H54 (cell line): ENCODE measurements at regions not wholly inside any gene's neighbourhood (a gene's known extent, or its start where the extent isn't known, plus 50 kb on each side); places are given as distances from the start of the nearest gene placed in this dataset.
A peak's percentile ranks its signal among the peaks of the same experiment; 100 is the strongest.

Source experiments
- DNase-seq: peaks from one replicate; pipeline ENCODE4 v3.0.0; 2011; ENCODE audit warnings: low spot score, mixed read lengths; ENCODE audit not compliant: insufficient read length
- FAIRE-seq: peaks from 3 replicates; lab custom pipeline; 2011; peaks lifted over from hg19 to GRCh38; lab: Jason Lieb, UNC
- POLR2A ChIP-seq: IDR thresholded peaks from 2 replicates; pipeline ENCODE4 v1.6.1; 2011; ENCODE audit warnings: low read depth, mild to moderate bottlenecking, low read length

DNA sequence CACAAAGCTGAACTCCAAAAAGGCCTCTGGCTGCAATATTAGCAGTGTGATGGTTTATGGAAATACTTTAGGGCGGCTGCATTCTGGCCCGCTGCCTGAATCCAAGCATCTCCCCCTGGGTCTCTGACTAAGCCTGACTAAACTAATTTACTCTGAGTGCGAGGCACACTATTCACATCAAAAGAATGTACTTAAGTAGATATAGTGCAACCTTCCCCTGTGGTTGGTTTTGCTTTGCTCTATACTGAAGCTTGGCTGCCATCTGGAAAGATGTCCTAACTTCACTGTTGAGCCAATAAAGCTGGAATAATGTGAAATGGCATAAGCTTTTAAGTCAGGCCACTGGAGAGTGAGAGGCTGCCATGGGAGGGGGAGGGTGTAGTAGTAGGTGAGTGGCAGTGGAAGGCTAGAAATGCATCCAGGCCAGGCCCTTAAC is 321.6 kb downstream of the AASDHPPT start:
- DNase-seq, result peak; percentile 26
- TF ChIP-seq POLR2A, result no peak
- peak; percentile 97 for FAIRE-seq

DNA sequence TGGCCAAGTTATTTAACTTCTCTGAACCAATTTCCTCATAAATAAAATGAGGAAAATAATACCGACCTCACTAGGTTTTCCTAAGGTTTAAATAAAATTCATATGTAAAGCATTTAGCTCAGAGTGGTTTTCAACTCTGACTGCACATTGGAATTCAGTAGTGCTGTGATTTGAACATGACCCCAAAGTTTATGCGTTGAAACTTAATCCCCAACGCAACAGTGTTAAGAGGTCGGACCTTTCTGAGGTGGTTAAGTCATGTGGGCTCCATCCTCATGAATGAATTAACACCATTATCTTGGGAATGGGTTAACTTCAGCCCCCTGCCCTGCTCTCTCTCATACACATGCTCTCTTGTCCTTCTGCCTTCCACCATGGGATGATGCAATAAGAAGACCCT is 322.2 kb downstream of the AASDHPPT start:
- FAIRE-seq (no peak), DNase-seq (no peak)
- no peak for TF ChIP-seq POLR2A

DNA sequence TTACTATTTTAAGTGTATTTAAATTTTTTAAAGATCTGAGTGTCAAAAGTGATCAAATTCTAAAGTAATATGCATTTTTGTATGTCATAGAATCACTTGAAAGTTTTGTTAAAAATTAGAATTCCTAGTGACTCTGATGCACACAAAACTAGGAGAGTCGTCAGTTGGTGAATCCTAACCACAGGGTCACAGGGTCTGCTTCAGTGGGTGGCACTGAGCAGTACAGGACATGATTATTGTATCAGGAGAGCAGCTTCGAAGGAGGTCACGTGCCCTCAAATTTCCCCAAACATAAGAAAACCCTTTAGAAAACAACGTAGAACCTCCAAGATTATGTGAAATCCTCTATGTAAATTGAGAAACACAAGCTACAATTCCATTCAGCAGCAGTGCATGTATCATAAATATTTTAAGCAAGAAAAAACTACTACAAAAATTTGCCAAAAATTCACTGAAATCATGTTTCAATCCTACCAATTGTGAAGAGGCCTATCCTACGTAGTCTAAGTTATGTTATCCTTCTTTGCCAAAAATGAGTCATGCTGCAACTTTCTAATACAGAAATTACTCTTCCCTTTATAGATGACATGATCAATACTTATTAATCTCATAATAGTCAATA is 323.6 kb downstream of the AASDHPPT start:
- no peak for TF ChIP-seq POLR2A
- no peak for FAIRE-seq

DNA sequence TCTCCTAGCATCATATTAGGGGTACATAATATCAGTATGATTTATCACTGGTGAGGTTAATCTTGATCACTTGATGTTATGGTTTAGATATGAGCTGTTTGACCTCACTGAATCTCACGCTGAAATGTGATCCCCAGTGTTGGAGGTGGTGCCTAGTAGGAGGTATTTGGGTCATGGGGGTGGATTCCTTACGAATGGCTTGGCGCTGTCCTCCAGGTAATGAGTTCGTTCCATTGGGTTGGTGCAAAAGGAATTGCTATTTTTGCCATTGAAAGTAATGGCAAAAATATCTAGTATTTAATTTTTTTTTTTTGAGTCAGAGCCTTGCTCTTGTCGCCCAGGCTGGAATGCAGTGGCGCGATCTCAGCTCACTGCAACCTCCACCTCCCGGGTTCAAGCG is 326.3 kb downstream of the AASDHPPT start:
- TF ChIP-seq POLR2A, result no peak
- FAIRE-seq, result no peak
- DNase-seq, result no peak

More for the DNA sequence above, 323.6 kb downstream of the AASDHPPT start:
- DNase-seq, result no peak

DNA sequence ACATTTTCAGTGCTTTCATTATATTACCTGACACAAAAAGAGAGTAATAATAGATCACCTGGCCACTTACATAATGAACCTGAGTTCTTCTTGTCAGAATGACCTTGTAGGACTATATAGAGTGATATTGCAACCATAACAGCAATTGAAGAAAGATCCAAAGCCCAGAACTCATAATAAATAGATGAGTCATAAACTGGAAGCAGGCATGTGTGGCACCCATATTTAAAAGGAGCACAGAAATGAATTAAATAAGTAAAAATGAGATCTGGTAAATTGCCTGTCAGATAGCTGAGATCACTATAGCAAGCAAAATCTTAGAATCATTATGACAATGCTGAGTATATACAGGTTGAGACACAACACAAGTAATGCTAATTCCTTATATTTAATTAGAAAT is 331.8 kb downstream of the AASDHPPT start:
- TF ChIP-seq POLR2A, result no peak
- FAIRE-seq, result no peak
- no peak for DNase-seq

DNA sequence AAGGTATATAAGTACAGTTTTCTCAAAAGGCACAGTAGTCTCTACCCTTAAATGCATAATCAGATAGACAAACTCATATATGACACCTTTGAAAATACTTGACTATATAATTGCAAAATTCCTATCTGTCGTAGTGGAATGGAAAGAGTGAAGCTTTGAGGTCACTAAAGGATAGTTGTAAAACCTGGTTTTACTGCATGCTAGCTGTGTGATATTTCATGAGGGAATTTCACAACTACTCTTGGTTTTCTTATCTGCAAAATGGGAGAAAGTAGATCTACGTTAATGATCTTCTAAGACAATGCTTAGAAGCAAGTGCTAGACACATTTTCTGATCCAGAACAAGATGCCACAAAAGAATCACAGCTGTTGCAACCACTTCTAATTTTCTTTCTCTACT is 332.2 kb downstream of the AASDHPPT start:
- TF ChIP-seq POLR2A, result no peak
- DNase-seq (no peak), FAIRE-seq (no peak)

DNA sequence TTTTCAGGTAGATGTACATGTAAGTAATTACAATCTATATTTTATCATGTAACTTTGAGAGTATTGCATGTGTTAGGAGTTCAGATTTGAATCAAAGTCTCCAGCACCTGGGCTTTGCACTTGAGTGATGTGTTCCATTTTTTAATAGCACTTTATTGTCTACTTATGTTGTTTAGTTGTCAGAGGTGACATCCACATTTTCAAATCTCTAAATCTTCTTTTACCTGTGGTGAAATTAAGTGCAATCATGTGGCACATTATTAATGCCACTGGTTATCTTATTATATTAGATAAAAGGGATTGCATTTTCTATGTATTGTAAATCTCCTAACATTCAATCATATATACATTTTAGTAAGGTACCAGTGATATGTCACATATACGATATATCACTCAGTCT is 333.4 kb downstream of the AASDHPPT start:
- no peak for TF ChIP-seq POLR2A
- FAIRE-seq, result no peak
- DNase-seq, result no peak

DNA sequence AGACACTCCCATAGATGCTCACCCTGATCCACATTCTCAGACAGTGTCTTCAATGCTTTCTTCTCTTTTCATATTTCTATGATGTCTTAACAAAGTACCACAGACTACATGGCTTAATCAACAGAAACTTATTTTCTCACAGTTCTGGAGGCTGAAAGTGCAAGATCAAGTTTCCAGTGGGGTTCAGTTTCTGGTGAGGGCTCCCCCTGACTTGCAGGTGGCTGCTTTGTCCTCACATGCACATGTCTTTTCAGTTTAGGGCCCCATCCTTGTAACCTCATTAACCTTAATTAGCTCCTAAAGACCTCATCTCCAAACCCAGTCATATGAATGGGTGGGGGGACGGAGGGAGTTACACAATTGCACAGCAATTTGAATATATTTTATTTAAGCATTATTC is 335.8 kb downstream of the AASDHPPT start:
- FAIRE-seq (no peak), DNase-seq (no peak)
- TF ChIP-seq POLR2A, result no peak

DNA sequence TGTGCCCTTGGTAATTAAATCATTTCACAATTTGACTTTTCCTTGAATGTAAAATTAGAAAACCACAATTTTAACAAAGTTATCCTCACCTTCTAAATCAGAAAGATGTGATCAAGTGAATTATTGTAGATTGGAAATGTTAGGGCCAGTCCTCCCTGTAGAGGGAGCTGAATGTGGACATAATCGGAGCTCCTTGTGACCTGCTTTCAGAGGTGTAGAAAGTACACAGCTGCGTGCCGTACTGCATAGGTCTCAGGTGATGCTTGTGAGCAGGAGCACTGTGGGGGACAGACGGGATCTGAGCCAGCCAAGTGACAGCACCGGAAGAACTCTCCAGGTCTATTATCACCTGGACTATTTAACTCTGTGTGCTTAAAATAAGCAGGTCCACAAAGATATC is 338.0 kb downstream of the AASDHPPT start:
- DNase-seq (no peak), FAIRE-seq (no peak)
- no peak for TF ChIP-seq POLR2A

DNA sequence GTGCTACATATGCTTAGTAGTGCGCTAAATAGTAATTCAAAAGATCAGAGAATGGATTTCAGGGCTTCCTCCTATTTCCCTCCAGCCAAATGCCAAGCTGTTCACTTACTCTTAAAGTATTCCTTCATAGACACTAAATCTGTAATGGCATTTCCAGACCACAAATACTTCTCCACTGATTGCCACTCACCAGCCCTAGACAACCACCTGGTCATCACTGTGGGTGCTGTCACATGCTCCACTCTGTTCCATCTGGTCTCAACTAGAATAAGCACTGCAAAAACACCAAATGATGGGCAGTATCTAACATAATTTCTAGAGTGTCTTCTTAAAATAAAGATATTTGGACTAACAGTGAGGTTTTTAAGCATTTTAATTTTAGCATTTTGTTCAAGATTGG is 341.3 kb downstream of the AASDHPPT start:
- no peak for TF ChIP-seq POLR2A
- no peak for FAIRE-seq

DNA sequence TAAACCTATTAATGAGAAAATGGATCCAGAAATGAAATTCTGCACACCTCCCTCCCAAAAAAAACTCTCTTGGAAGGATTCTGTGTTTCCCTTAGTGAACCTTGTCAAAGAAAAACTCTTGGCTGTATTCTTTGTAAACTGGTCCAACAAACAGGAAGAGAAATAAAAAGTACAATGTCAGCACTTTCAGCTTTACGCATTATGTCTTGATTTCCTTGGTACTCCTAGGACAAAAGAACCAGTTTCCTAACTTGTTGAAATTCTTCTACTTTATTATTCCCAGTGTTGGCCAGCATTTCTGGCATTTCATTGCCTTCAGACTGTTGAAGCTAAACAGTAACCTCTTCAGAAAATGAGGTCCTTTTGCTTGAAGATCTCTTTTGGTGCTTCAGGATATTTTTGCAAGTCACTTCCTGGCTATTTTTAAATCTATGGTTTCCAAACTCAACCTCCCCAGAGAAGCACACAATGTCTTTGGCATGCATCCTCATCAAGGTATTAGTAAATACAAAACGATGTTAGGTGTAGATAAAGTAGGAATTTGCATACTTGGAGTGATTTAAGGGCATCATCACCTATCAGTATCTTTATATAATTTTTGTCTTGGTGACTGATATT is 342.7 kb downstream of the AASDHPPT start:
- no peak for TF ChIP-seq POLR2A
- DNase-seq (no peak), FAIRE-seq (no peak)

More for the DNA sequence above, 341.3 kb downstream of the AASDHPPT start:
- DNase-seq, result no peak

DNA sequence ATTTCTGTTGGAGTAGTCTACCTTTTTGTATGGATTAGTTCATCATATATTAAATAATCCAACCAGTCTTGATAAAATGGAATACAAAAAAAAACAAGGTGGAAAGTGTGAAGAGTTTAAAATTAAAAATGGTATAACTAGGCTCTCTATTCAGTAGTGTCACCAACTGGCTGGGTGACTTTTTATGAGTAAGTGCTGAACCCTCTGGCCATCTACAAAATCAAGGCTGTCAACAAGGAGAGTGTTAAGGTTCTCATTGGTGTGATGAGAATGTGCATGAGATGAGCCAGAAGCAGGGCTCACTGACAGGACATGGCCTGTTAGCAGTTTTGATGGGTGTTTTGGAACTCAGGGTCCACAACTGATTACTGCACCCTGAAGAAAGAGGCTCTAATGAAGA is 343.2 kb downstream of the AASDHPPT start:
- DNase-seq, result no peak
- FAIRE-seq, result no peak
- TF ChIP-seq POLR2A, result no peak

DNA sequence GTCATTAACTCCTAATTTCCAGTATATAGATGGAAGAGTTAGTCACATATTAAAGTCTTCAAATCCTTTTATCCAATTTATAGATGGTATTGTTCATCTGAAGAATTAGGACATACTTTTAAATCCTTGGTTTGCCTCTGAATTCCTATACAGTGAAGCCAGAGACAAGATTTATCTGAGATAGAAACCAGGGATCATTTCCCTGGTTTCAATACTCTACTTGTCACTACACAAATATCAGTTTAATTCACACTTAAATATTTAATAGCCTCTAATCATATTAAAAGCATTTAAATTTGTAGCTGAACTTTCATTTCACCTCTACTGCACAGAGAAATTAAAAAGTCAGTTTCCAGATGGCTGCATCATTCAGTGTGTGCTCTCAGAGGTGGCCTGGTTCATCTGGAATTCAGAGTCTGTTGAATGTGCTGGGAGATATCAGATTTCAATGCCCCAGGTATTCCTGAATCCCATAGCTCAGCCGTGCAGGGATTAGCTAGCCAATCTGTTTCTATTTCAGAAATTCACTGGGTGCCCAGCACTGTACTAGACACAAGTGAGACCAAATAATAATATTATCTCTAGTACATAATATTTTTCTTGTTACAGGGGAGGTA is 344.3 kb downstream of the AASDHPPT start:
- no peak for TF ChIP-seq POLR2A
- FAIRE-seq (no peak), DNase-seq (no peak)

DNA sequence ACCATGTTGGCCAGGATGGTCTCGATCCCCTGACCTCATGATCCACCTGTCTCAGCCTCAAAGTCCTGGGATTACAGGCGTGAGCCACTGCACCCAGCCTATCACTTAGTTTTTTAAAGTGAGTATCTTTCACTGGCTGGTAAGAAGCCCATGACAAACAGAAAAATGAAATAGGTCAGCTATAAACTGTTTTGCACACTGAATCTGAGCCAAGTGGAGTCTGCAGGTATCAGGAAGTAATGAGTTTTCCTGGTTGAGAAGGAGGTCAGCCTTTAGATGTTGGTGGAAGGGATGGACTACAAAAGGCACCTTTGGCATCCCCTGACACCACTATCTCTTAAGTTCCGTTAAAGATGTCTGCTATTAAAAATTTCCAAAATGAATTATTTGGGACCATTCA is 345.1 kb downstream of the AASDHPPT start:
- TF ChIP-seq POLR2A, result no peak
- DNase-seq (no peak), FAIRE-seq (no peak)

DNA sequence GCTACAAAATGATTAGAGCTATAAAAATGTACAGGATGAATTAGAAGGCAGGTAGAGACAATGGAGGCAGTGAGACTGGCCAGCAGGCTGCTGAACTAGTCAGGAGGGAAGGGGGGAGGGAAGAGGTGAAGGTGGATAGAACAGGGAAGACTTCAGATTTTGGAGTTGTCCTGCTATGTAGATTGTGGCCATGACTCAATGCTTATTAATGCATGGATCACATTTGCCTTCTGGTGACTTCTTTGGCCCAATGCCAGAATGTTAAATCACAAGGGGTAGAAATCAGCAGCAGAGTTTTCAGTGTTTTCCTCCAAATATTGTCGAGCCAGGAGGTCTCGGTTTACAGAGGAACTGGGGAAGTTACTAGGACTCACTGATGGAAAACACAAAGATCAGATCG is 346.6 kb downstream of the AASDHPPT start:
- TF ChIP-seq POLR2A, result no peak
- DNase-seq (peak; percentile 1), FAIRE-seq (peak; percentile 88)
